ENCODE measurements at regions not wholly inside any gene's neighbourhood (a gene's known extent, or its start where the extent isn't known, plus 50 kb on each side); places are given as distances from the start of the nearest gene placed in this dataset.

DNA sequence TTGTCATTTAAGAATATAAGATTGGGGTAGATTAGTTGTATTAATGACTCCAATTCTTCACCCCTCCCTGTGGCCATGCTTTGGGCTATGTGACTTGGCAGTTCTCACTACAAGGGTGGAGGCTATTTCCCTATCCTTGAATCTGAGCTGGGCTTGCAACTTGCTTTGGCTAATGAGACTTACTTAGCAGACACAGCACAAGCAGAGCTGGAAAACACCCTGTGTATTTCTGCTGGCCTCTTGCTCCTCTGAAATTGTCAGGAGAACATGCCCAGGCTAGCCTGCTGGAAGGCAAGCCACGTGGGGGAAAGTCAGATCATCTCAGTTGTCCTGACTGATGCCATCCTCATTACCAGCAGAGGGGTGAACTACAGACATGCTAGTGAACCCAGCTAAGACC lies 126.5 kb upstream of the HDGFL1 start:
- intact Hi-C loops (cut with micrococcal nuclease): no loop called here
- ATAC-seq (ENCODE audit: low read depth) (no peak), DNase-seq (no peak)
- no peak overlapping the region for H3K27ac Mint-ChIP-seq
- H3K36me3 Mint-ChIP-seq (ENCODE audit: low read depth): no peaks in the 10 kb centered on the region
- CTCF ChIA-PET: no interaction called here
- no peak overlapping the region for H3K4me3 Mint-ChIP-seq
- no peaks in the 10 kb centered on the region for H3K9me3 Mint-ChIP-seq
- POLR2A ChIA-PET: no interaction called here
- no peaks in the 10 kb centered on the region for H3K4me1 Mint-ChIP-seq
- H3K27me3 Mint-ChIP-seq: no peaks in the 10 kb centered on the region
- TF ChIP-seq, protein P1, sequence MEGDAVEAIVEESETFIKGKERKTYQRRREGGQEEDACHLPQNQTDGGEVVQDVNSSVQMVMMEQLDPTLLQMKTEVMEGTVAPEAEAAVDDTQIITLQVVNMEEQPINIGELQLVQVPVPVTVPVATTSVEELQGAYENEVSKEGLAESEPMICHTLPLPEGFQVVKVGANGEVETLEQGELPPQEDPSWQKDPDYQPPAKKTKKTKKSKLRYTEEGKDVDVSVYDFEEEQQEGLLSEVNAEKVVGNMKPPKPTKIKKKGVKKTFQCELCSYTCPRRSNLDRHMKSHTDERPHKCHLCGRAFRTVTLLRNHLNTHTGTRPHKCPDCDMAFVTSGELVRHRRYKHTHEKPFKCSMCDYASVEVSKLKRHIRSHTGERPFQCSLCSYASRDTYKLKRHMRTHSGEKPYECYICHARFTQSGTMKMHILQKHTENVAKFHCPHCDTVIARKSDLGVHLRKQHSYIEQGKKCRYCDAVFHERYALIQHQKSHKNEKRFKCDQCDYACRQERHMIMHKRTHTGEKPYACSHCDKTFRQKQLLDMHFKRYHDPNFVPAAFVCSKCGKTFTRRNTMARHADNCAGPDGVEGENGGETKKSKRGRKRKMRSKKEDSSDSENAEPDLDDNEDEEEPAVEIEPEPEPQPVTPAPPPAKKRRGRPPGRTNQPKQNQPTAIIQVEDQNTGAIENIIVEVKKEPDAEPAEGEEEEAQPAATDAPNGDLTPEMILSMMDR (IDR thresholded peaks at IDR 0.05): no peak

GRCh38 chr6:22444330-22444729 lies 125.0 kb upstream of the HDGFL1 start:
- ATAC-seq (ENCODE audit: low read depth): no peak
- POLR2A ChIA-PET: no interaction called here
- no peaks in the 10 kb centered on the region for H3K4me1 Mint-ChIP-seq
- intact Hi-C loops (cut with micrococcal nuclease): no loop called here
- no peaks in the 10 kb centered on the region for H3K27me3 Mint-ChIP-seq
- TF ChIP-seq, protein P1 (IDR thresholded peaks at IDR 0.05): no peak
- CTCF ChIA-PET: no interaction called here
- no peak overlapping the region for H3K27ac Mint-ChIP-seq
- H3K9me3 Mint-ChIP-seq: no peaks in the 10 kb centered on the region
- no peaks in the 10 kb centered on the region for H3K36me3 Mint-ChIP-seq (ENCODE audit: low read depth)
- no peak overlapping the region for H3K4me3 Mint-ChIP-seq
- DNase-seq: no peak

DNA sequence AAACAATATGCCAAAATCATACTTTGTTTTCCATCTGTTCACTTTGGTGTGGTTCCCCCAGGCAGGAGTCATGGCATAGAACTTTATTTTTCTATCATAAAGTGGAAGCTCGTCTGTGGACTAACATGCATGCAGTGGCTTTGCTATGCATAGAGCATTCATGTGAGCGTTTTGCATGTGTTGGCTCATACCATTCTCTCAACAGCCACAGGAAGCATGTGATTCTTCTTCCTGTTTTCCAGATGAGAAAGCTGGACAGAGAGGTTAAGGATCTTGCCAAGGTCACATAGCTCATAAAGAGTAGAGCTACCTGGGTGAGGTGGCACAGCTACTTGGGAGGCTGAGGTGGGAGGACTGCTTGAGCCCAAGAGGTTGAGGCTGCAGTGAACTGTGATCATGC lies 123.4 kb upstream of the HDGFL1 start:
- DNase-seq (no peak), ATAC-seq (ENCODE audit: low read depth) (no peak)
- no peaks in the 10 kb centered on the region for H3K4me1 Mint-ChIP-seq
- no peaks in the 10 kb centered on the region for H3K9me3 Mint-ChIP-seq
- no peaks in the 10 kb centered on the region for H3K36me3 Mint-ChIP-seq (ENCODE audit: low read depth)
- ChIA-PET CTCF (no interaction called here), POLR2A (no interaction called here)
- TF ChIP-seq, protein P1 (IDR thresholded peaks at IDR 0.05): no peak
- H3K27ac Mint-ChIP-seq: no peak overlapping the region
- intact Hi-C loops (cut with micrococcal nuclease): no loop called here
- H3K27me3 Mint-ChIP-seq: no peaks in the 10 kb centered on the region
- H3K4me3 Mint-ChIP-seq: no peak overlapping the region

- no peak overlapping the region for H3K4me3 Mint-ChIP-seq
- H3K4me1 Mint-ChIP-seq: no peaks in the 10 kb centered on the region
- no peaks in the 10 kb centered on the region for H3K36me3 Mint-ChIP-seq (ENCODE audit: low read depth)
- intact Hi-C loops (cut with micrococcal nuclease): no loop called here
- TF ChIP-seq, protein P1 (IDR thresholded peaks at IDR 0.05): no peak
- H3K27ac Mint-ChIP-seq: no peak overlapping the region
- ATAC-seq (ENCODE audit: low read depth): no peak
- no peaks in the 10 kb centered on the region for H3K9me3 Mint-ChIP-seq
- POLR2A ChIA-PET: no interaction called here
- CTCF ChIA-PET: no interaction called here
- no peaks in the 10 kb centered on the region for H3K27me3 Mint-ChIP-seq
- no peak for DNase-seq
Observed at GRCh38 chr6:22447249-22448196, 121.8 kb upstream of the HDGFL1 start.

DNA sequence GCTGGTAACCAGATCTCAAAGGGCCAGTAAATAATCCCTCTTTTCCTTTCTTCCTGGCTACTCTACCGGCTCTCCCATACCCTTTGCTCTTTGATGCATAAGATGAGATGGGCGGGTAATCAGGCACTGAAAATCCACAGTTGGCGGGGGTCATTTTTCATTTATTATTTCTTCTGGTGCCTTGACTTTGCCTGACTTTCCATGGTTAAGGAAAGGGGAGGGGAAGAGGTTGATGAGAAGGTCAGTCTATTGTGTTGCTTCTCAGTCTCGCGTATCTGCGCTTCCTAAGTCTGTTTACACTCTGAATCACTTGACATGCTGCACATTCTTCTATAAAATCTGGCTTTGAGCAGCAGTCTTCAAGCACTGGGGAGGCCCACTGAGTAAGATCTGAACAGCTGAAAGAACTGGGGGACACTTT lies 121.1 kb upstream of the HDGFL1 start:
- H3K36me3 Mint-ChIP-seq (ENCODE audit: low read depth): no peaks in the 10 kb centered on the region
- no peaks in the 10 kb centered on the region for H3K4me1 Mint-ChIP-seq
- no peak overlapping the region for H3K27ac Mint-ChIP-seq
- ChIA-PET POLR2A (no interaction called here), CTCF (no interaction called here)
- TF ChIP-seq, protein P1 (IDR thresholded peaks at IDR 0.05): no peak
- H3K27me3 Mint-ChIP-seq: no peaks in the 10 kb centered on the region
- H3K9me3 Mint-ChIP-seq: no peaks in the 10 kb centered on the region
- intact Hi-C loops (cut with micrococcal nuclease): no loop called here
- no peak for ATAC-seq (ENCODE audit: low read depth)
- H3K4me3 Mint-ChIP-seq: no peak overlapping the region
- no peak for DNase-seq
